Mammary epithelial cell (primary cell): ENCODE measurements at regions not wholly inside any gene's neighbourhood (a gene's known extent, or its start where the extent isn't known, plus 50 kb on each side); places are given as distances from the start of the nearest gene placed in this dataset.

Experiments
- EZH2 ChIP-seq: IDR thresholded peaks from 2 replicates; pipeline ENCODE4 v1.6.1; 2012; ENCODE audit warnings: low read length, inconsistent platforms, borderline replicate concordance
- TF ChIP-seq, protein P1 (sequence below), 2 donors: IDR thresholded peaks in 1 of 2; conservative IDR thresholded peaks in 1 of 2; 2 replicates each; pipeline ENCODE4 v1.5.1; 2011 to 2012; ENCODE audit warnings: inconsistent platforms in 2 of 2, low read length in 2 of 2, mild to moderate bottlenecking in 2 of 2, control low read depth in 1 of 2, low read depth in 1 of 2; ENCODE audit not compliant: insufficient read depth in 1 of 2; ENCODE audit errors: extremely low read depth in 1 of 2

DNA sequence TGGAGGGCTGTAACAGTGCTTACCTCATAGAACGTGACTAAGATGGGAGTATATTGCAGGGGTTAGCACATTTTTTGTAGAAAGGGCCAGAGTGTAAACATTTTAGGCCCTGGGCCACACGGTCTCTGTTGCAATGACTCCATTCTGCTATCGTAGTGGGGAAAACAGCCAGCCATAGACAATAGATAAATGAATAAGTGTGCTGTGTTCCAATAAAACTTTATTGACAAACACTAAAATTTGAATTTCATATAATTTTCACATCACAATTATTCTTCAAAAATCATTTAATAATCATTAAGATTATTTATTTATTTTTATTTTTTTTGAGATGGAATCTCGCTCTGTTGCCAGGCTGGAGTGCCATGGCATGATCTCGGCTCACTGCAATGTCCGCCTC, 478.6 kb downstream of the SHQ1 start:
- TF ChIP-seq, protein P1, sequence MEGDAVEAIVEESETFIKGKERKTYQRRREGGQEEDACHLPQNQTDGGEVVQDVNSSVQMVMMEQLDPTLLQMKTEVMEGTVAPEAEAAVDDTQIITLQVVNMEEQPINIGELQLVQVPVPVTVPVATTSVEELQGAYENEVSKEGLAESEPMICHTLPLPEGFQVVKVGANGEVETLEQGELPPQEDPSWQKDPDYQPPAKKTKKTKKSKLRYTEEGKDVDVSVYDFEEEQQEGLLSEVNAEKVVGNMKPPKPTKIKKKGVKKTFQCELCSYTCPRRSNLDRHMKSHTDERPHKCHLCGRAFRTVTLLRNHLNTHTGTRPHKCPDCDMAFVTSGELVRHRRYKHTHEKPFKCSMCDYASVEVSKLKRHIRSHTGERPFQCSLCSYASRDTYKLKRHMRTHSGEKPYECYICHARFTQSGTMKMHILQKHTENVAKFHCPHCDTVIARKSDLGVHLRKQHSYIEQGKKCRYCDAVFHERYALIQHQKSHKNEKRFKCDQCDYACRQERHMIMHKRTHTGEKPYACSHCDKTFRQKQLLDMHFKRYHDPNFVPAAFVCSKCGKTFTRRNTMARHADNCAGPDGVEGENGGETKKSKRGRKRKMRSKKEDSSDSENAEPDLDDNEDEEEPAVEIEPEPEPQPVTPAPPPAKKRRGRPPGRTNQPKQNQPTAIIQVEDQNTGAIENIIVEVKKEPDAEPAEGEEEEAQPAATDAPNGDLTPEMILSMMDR (conservative IDR thresholded peaks at IDR 0.05 in 1 of 2, IDR thresholded peaks at IDR 0.05 in 1 of 2; ENCODE audit: extremely low read depth in 1 of 2, insufficient read depth in 1 of 2, low read depth in 1 of 2, low read length in 2 of 2), result no peak
- TF ChIP-seq EZH2, result no peak
